ENCODE measurements at regions not wholly inside any gene's neighbourhood (a gene's known extent, or its start where the extent isn't known, plus 50 kb on each side); places are given as distances from the start of the nearest gene placed in this dataset.
A peak's percentile ranks its signal among the peaks of the same experiment; 100 is the strongest.

DNA sequence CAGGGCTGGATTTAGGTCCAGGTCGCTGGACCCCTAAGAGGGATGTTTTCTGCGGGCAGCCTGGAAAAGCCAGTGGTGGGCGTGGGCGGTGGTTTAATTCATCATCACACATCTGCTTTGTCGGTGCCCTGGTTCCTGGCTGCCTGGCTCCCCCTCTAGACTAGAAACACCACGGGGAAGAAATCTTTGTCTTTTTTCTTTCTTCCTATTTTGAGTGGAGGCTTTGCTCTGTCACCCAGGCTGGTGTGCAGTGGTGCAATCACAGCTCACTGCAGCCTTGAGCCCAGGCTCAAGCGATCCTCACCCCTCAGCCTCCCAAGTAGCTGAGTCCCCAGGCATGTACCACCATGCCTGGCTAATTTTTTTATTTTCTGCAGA, 86.6 kb upstream of the LINC01488 start:
- no peak for DNase-seq
- Histone ChIP-seq H3K4me3 (no peak overlapping the region), H3K4me1 (peaks cover 0 to 10% (median 9%) of the 10 kb centered on the region in 4 donors), H3K9me3 (no peaks in the 10 kb centered on the region), H3K27me3 (peaks cover 0 to 4% (median 0%) of the 10 kb centered on the region in 3 donors), H3K36me3 (no peaks in the 10 kb centered on the region), H3K27ac (no peak overlapping the region)
- 70 to 73% methylated on average over 7 of the region's 7 CpGs for WGBS, 2 donors
- TF ChIP-seq, protein P1, sequence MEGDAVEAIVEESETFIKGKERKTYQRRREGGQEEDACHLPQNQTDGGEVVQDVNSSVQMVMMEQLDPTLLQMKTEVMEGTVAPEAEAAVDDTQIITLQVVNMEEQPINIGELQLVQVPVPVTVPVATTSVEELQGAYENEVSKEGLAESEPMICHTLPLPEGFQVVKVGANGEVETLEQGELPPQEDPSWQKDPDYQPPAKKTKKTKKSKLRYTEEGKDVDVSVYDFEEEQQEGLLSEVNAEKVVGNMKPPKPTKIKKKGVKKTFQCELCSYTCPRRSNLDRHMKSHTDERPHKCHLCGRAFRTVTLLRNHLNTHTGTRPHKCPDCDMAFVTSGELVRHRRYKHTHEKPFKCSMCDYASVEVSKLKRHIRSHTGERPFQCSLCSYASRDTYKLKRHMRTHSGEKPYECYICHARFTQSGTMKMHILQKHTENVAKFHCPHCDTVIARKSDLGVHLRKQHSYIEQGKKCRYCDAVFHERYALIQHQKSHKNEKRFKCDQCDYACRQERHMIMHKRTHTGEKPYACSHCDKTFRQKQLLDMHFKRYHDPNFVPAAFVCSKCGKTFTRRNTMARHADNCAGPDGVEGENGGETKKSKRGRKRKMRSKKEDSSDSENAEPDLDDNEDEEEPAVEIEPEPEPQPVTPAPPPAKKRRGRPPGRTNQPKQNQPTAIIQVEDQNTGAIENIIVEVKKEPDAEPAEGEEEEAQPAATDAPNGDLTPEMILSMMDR (IDR thresholded peaks at IDR 0.05): no peak
- TF ChIP-seq POLR2A (IDR thresholded peaks at IDR 0.05): no peak
- TF ChIP-seq EP300 (IDR thresholded peaks at IDR 0.05): no peak
- no peak for TF ChIP-seq POLR2AphosphoS5 (IDR thresholded peaks at IDR 0.05)
- intact Hi-C loops (cut with DNase I): no loop called here

DNA sequence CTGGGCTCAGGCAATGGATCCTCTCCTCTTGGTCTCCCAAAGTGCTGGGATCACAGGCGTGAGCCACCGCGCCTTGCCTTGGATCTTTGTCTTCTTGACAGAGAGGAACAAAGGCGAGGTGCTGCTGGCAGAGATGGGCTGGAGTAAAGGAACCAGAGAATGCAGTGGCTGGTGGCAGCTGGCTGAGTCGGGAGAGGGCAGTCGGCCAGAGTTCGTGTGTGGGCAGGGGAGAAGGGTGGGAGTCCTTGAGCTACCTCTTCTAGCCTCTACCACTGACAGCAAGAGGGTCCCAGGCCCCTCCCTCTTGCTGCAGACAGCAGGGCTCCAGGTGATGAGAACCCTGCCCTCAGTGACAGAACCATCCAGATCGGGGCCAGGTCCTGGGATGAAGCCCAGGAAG, 86.2 kb upstream of the LINC01488 start:
- intact Hi-C loops (cut with DNase I): no loop called here
- TF ChIP-seq, protein P1 (IDR thresholded peaks at IDR 0.05): no peak
- Histone ChIP-seq H3K4me3 (no peak overlapping the region), H3K4me1 (peaks cover 0 to 10% (median 9%) of the 10 kb centered on the region in 4 donors), H3K36me3 (no peaks in the 10 kb centered on the region), H3K27ac (no peak overlapping the region), H3K27me3 (peaks cover 0 to 4% (median 0%) of the 10 kb centered on the region in 3 donors), H3K9me3 (no peaks in the 10 kb centered on the region)
- peak; percentile 27 for DNase-seq
- WGBS, 2 donors: 81 to 86% methylated on average over 8 of the region's 8 CpGs

DNA sequence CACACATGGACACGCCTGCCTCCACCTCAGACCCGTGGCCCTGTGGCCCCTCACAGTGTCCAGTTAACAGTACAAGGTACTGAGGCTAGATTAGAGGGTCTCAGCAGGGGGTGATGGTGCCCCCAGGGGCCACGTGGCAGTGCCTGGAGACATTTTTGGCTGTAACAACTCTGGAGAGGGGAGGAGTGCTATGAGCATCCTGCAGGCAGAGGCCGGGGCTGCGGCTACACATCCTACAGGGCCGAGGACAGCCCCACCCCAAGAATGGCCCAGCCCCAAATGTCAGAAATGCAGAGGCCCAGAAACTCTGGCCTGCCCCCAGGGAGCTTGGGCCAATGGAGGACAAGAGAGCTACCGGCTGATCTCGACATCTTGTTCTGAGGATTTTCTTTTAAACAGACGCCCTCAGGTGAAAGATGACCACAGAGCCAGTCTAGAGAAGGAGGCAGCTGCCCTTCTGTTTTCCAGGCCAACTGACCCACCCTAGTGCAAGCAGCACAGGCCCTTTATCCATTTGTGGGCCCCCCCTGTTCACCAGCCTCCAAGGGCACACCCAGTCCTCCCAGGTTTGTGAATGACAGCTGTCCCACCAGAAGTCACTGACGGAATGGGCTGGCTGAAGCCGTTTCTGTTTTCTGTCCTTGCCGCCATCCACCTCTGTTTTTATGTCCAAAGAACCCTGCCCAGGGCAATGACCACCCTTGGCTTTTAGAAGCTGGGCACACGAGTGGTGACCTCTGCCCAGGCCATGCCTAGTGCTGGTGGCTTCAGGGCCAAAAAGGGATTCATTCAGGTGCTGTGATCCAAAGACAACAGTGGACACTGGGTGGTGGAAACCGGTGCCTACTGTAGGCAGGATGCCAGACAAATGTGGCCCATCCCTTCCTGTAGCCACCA, 85.2 kb upstream of the LINC01488 start:
- Histone ChIP-seq H3K27ac (no peak overlapping the region), H3K4me3 (no peak overlapping the region), H3K9me3 (no peaks in the 10 kb centered on the region), H3K36me3 (no peaks in the 10 kb centered on the region), H3K4me1 (peaks cover 0 to 10% (median 9%) of the 10 kb centered on the region in 4 donors), H3K27me3 (no peaks in the 10 kb centered on the region)
- DNase-seq: peak; percentile 51
- 78 to 88% methylated on average over 14 of the region's 14 CpGs for WGBS, 2 donors
- intact Hi-C loops (cut with DNase I): no loop called here
- TF ChIP-seq, protein P1 (IDR thresholded peaks at IDR 0.05): no peak
- TF ChIP-seq EP300 (IDR thresholded peaks at IDR 0.05) (no peak), POLR2AphosphoS5 (IDR thresholded peaks at IDR 0.05) (no peak), POLR2A (IDR thresholded peaks at IDR 0.05) (no peak)

DNA sequence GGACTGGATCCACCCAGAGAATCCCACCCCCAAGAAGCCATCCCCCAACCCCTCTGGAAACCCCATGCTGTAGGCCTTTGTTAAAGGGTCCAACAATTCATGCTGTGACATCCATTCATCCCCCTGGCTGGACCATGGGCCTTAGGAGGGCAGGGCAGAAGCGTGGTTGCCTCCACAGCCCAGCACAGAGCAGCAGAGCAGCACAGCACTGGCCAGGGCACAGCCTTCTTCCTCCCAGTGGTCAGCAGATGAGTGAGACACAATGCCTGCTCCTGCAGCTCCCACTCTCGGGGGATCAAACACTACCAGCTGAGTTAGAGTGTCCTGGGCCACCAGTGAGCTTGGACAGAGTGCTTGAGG, 84.5 kb upstream of the LINC01488 start:
- DNase-seq: no peak
- Histone ChIP-seq H3K27me3 (no peaks in the 10 kb centered on the region), H3K4me1 (peaks cover 0 to 10% (median 9%) of the 10 kb centered on the region in 4 donors), H3K27ac (no peak overlapping the region), H3K9me3 (no peaks in the 10 kb centered on the region), H3K36me3 (no peaks in the 10 kb centered on the region), H3K4me3 (no peak overlapping the region)
- TF ChIP-seq, protein P1 (IDR thresholded peaks at IDR 0.05): no peak
- TF ChIP-seq POLR2A (IDR thresholded peaks at IDR 0.05): no peak
- no peak for TF ChIP-seq EP300 (IDR thresholded peaks at IDR 0.05)
- no peak for TF ChIP-seq POLR2AphosphoS5 (IDR thresholded peaks at IDR 0.05)
- intact Hi-C loops (cut with DNase I): no loop called here
- 84 to 88% methylated on average over 2 of the region's 2 CpGs for WGBS, 2 donors

Measured in sigmoid colon (tissue), 6 donors.